ENCODE measurements at regions not wholly inside any gene's neighbourhood (a gene's known extent, or its start where the extent isn't known, plus 50 kb on each side); places are given as distances from the start of the nearest gene placed in this dataset.

DNA sequence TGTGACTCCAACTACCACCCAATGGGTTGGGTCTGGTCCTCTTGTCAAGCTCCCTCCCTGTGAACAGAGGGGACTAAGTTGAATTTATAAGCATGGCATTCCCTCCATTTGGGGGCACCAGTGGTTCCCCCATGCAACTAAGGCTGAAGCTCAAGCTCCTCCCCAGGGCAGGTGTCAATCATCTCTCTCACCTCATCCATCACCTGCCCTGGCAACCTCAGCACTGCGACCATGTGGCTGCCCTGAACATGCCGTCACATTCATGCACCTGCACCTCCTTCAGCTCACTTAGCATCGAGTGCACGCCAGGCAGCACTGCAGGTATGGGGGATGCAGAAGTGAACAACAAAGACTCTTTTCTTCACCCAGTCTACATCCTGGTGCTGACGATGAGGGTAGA, 799.3 kb downstream of the TBC1D22A start:
- H3K4me3 ChIP-seq (ENCODE audit: low read depth, low read length): no peak overlapping the region
- TF ChIP-seq, protein P1, sequence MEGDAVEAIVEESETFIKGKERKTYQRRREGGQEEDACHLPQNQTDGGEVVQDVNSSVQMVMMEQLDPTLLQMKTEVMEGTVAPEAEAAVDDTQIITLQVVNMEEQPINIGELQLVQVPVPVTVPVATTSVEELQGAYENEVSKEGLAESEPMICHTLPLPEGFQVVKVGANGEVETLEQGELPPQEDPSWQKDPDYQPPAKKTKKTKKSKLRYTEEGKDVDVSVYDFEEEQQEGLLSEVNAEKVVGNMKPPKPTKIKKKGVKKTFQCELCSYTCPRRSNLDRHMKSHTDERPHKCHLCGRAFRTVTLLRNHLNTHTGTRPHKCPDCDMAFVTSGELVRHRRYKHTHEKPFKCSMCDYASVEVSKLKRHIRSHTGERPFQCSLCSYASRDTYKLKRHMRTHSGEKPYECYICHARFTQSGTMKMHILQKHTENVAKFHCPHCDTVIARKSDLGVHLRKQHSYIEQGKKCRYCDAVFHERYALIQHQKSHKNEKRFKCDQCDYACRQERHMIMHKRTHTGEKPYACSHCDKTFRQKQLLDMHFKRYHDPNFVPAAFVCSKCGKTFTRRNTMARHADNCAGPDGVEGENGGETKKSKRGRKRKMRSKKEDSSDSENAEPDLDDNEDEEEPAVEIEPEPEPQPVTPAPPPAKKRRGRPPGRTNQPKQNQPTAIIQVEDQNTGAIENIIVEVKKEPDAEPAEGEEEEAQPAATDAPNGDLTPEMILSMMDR (IDR thresholded peaks at IDR 0.05; ENCODE audit: borderline replicate concordance, insufficient read depth, low read depth, low read length): no peak

DNA sequence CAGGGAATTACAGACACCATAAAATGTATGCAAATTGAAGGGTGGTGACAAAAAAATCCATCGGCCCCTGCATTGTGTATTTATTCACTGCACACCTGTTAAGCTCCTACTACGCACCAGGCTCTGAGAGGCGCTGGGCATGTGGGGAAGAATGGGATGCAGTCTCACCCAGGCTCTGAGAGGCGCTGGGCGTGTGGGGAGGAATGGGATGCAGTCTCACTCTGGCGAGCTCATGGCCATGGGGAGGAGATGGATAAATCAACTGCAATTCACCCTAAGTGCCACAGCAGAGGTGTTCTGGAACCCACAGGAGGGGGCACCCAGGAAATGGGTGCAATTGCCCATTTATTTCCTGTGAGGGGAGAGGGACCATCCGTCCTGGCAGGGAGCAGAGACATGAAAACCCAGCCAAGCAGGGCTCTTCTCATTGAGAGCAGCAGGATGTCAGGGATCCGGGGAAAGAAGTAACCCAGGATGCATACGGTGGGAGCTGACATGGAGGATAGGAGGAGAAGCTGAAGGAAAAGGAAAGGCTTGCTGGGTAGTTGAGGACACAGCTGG, 798.7 kb downstream of the TBC1D22A start:
- TF ChIP-seq, protein P1 (IDR thresholded peaks at IDR 0.05; ENCODE audit: borderline replicate concordance, insufficient read depth, low read depth, low read length): no peak
- H3K4me3 ChIP-seq (ENCODE audit: low read depth, low read length): no peak overlapping the region

DNA sequence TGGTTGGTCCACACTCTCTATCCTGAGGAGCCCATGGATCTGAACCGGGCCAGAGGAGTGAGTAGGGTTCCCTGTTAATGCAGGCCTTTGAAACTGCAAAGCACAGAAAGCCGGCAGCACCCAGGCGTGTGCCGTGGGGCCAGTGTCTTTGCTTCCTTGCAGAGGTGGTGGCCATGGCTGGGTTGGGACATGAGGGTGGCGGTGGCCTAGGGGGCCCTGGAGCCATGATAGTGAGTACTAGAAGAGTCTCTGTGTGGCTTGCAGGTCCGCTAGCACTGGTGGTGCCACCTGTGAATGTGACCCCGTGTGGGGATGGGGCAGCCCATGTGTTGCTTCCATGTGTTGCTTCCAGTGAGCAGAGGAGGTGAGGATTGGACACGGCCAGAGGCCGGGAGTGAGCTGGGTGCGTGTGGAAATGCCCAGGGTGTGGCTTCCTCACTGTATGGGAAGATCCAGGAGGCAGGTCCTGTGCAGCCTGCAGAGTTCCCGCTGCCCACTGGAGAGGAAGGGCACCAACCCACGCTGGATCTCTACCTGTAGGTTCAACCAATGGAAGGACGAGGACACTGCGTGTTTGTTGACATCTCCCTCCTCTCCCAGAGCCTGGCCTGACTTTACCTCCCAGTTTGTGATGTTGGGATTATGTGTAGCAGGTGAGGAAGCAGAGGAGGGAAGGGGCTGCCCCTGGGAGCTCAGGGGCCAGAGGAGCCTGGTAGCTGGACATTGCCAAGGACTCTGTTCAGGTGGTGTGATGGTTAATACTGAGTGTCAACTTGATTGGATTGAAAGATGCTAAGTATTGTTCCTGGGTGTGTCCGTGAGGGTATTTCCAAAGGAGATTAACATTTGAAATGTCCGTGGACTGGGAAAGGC, 796.6 kb downstream of the TBC1D22A start:
- TF ChIP-seq, protein P1 (IDR thresholded peaks at IDR 0.05; ENCODE audit: borderline replicate concordance, insufficient read depth, low read depth, low read length): no peak
- H3K4me3 ChIP-seq (ENCODE audit: low read depth, low read length): no peak overlapping the region

DNA sequence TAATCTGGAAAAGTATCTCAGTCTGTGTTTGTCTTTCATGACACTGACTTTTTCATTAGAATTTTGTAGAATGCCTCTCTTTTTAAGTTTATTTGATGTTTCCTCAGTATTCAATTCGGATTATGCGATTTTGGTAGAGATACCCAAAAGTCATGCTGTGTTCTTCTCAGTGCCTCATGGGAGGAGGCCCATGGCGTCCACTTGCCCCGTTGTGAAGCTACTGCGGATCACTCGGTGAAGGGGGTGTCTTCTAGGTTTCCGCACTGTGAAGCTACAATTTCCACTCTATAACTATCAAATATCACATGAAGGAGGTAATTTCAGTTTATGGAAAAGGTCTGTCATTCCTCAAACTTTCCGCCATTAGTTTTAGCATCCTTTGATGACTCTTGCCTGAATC, 794.0 kb downstream of the TBC1D22A start:
- no peak overlapping the region for H3K4me3 ChIP-seq (ENCODE audit: low read depth, low read length)
- TF ChIP-seq, protein P1 (IDR thresholded peaks at IDR 0.05; ENCODE audit: borderline replicate concordance, insufficient read depth, low read depth, low read length): no peak

DNA sequence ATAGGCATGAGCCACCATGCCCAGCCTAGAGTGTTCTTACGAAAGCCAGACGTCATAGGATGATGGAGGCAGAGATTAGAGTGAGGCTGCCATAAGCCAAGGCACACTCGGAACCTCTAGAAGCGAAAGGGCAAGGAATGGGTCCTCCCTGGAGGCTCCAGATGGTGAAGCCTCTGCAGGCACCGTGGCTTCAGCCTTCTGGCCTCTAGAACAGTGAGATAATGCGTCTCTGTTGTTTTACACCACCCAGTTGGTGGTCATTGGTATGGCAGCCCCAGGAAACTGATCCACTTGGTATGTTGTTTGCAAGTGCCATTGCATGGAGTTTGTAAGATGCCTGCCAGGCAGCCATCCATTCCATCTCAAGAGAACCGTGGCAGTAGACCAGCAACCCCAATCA, 791.0 kb downstream of the TBC1D22A start:
- H3K4me3 ChIP-seq (ENCODE audit: low read depth, low read length): no peak overlapping the region
- TF ChIP-seq, protein P1 (IDR thresholded peaks at IDR 0.05; ENCODE audit: borderline replicate concordance, insufficient read depth, low read depth, low read length): no peak

DNA sequence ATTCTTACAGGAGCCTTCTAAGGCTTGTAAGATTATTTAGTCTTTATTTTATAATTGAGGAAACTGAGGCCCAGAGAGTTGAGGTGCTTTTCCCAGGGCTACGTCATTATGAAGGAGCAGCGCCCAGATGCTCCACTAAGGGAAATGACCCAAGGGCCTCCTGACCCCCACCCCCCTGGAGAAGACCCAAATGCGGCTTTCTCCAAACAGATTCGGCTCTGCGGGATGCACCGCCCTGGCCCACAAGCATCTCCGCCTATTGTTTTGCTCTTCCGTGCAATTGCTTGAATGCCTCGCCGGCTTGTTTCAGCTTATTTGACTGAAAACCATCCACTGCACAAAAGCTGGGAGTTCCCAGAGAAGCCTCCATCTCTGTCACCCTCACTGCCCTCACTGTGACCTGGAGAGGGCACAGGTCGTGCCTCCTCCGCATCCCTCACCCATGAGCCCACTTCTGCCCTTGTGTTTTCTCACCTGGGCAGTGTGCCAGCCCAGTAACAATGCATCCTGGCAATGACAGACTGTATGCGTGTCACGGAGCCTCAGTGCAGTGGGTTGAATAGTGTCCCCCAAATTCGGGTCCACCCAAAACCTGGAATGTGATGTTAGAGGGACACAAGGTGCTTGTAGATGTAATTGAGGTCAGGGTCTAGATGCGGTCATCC, 790.2 kb downstream of the TBC1D22A start:
- TF ChIP-seq, protein P1 (IDR thresholded peaks at IDR 0.05; ENCODE audit: borderline replicate concordance, insufficient read depth, low read depth, low read length): no peak
- H3K4me3 ChIP-seq (ENCODE audit: low read depth, low read length): no peak overlapping the region
